HepG2 (cell line): ENCODE measurements at regions not wholly inside any gene's neighbourhood (a gene's known extent, or its start where the extent isn't known, plus 50 kb on each side); places are given as distances from the start of the nearest gene placed in this dataset.
"Not testable (repeated sequence)": the region's sequence is repeated elsewhere in the genome, so short reads cannot be mapped to it uniquely, and the experiment has no call there.

ENCODE experiments used
- ATAC-seq: fragments of 200-7000 bp; cut with Tn5 transposase; 3 replicates; pipeline ENCODE4 v1.9.1; 2020; ENCODE audit warnings: mild to moderate bottlenecking, moderate library complexity
- BruUV-seq: library from RNA; stranded (reverse); fragments of 400-500 nt; replicated peaks from 2 replicates; lab custom pipeline; 2021; lab: Mats Ljungman, UMichigan
- CTCF ChIA-PET: fragments of 300-600 bp; formaldehyde crosslinking; extraction: SDS; loops from one replicate; lab custom pipeline; 2021; ENCODE audit warnings: low total read pairs, inconsistent platforms, low intra/inter-chr PET ratio; lab: Yijun Ruan, JAX
- POLR2A ChIA-PET: fragments of 350-600 bp; sonication (Branson Sonifier 250); formaldehyde crosslinking; loops from one replicate; lab custom pipeline; 2020; ENCODE audit warnings: antibody characterized with exemption, inconsistent platforms; lab: Yijun Ruan, JAX
- DNase-seq: peaks from one replicate; pipeline ENCODE4 v3.0.0-alpha.2; 2015; ENCODE audit warnings: low spot score
- FAIRE-seq: peaks from 3 replicates; lab custom pipeline; 2011; peaks lifted over from hg19 to GRCh38; lab: Jason Lieb, UNC
- H2AFZ ChIP-seq: one replicate; pipeline ENCODE4 v1.6.1; 2011; ENCODE audit warnings: low read length, inconsistent platforms
- H3K27ac ChIP-seq: fragments of 300-600 bp; 3 replicates; pipeline ENCODE4 v1.8.0; 2011; ENCODE audit warnings: mixed run types, mild to moderate bottlenecking, mixed read lengths, low read length, inconsistent platforms; ENCODE audit not compliant: insufficient read depth; ENCODE audit errors: extremely low read length
- H3K27me3 ChIP-seq, 2 experiments: fragments of 200-600 bp in 1 of 2; 2 replicates in 1 of 2; 3 replicates in 1 of 2; pipeline versions ENCODE4 v1.6.0 to v1.8.0; 2011; ENCODE audit warnings: low read length in 2 of 2, mild to moderate bottlenecking in 2 of 2, moderate library complexity in 2 of 2, inconsistent platforms in 1 of 2; ENCODE audit not compliant: insufficient read depth in 2 of 2, control insufficient read depth in 1 of 2
- H3K36me3 ChIP-seq, 2 experiments: fragments of 200-600 bp in 1 of 2; replicated peaks in 1 of 2; 2 replicates in 1 of 2; 3 replicates in 1 of 2; pipeline versions ENCODE4 v1.5.1 to v1.8.0; 2011; ENCODE audit warnings: low read length in 2 of 2, inconsistent platforms in 1 of 2; ENCODE audit not compliant: insufficient read depth in 2 of 2, control insufficient read depth in 1 of 2
- H3K4me1 ChIP-seq: 2 replicates; pipeline ENCODE4 v1.5.1; 2012; ENCODE audit warnings: low read length, inconsistent platforms; ENCODE audit not compliant: insufficient read depth
- H3K4me2 ChIP-seq: 2 replicates; pipeline ENCODE4 v1.6.0; 2011; ENCODE audit warnings: low read depth, low read length, inconsistent platforms
- H3K4me3 ChIP-seq, 3 experiments: fragments of 200-600 bp in 1 of 3; sonication (generic), shearing (Covaris generic) in 1 of 3; replicated peaks in 1 of 3; 2 replicates each; pipeline ENCODE4 v1.5.1; 2011 to 2016; ENCODE audit warnings: low read length in 3 of 3, inconsistent platforms in 2 of 3, low read depth in 2 of 3, mild to moderate bottlenecking in 2 of 3, control low read depth in 1 of 3, mixed read lengths in 1 of 3; ENCODE audit not compliant: insufficient read depth in 1 of 3
- H3K79me2 ChIP-seq: one replicate; pipeline ENCODE4 v1.6.1; 2011; ENCODE audit warnings: low read length, inconsistent platforms; ENCODE audit not compliant: insufficient read depth
- H3K9ac ChIP-seq: 2 replicates; pipeline ENCODE4 v1.6.0; 2011; ENCODE audit warnings: mild to moderate bottlenecking, low read depth, low read length, inconsistent platforms; ENCODE audit not compliant: insufficient read depth
- H3K9me3 ChIP-seq: 2 replicates; pipeline ENCODE4 v1.5.1; 2012; ENCODE audit warnings: mild to moderate bottlenecking, low read length
- H4K20me1 ChIP-seq: 2 replicates; pipeline ENCODE4 v1.6.0; 2011; ENCODE audit warnings: inconsistent platforms, mild to moderate bottlenecking, low read length, moderate library complexity; ENCODE audit not compliant: insufficient read depth
- EZH2 ChIP-seq: conservative IDR thresholded peaks from 2 replicates; pipeline ENCODE4 v1.6.1; 2012; ENCODE audit warnings: mild to moderate bottlenecking, low read depth, low read length, moderate library complexity
- HIC2 ChIP-seq: sonication (generic); formaldehyde crosslinking; IDR thresholded peaks from 2 replicates; pipeline ENCODE4 v1.9.0; 2022; ENCODE audit warnings: low read depth, missing genetic modification reagents
- HMGA1 ChIP-seq: sonication (generic); formaldehyde crosslinking; conservative IDR thresholded peaks from 2 replicates; pipeline ENCODE4 v1.4.0; 2020; ENCODE audit warnings: missing genetic modification reagents
- MED13 ChIP-seq: sonication (generic); formaldehyde crosslinking; IDR thresholded peaks from 2 replicates; pipeline ENCODE4 v1.5.0; 2020; ENCODE audit warnings: missing genetic modification reagents
- MLLT10 ChIP-seq: sonication (generic); formaldehyde crosslinking; IDR thresholded peaks from 2 replicates; pipeline ENCODE4 v1.4.0; 2020; ENCODE audit warnings: missing genetic modification reagents
- YEATS2 ChIP-seq: sonication (generic); formaldehyde crosslinking; IDR thresholded peaks from 2 replicates; pipeline ENCODE4 v1.4.0; 2020; ENCODE audit warnings: missing genetic modification reagents, borderline replicate concordance
- ZNF543 ChIP-seq: sonication (generic); formaldehyde crosslinking; IDR thresholded peaks from 2 replicates; pipeline ENCODE4 v1.4.0; 2020; ENCODE audit warnings: mild to moderate bottlenecking, missing genetic modification reagents
- ZNF615 ChIP-seq: sonication (generic); formaldehyde crosslinking; IDR thresholded peaks from 2 replicates; pipeline ENCODE4 v1.5.0; 2020; ENCODE audit warnings: mild to moderate bottlenecking, missing genetic modification reagents, borderline replicate concordance
- ZNF724P ChIP-seq: sonication (generic); formaldehyde crosslinking; IDR thresholded peaks from 2 replicates; pipeline ENCODE4 v1.8.0; 2022; ENCODE audit warnings: missing genetic modification reagents, borderline replicate concordance
- WGBS: methylation state at CpG from one replicate; pipeline ENCODE4 v1.1.6; 2017; ENCODE audit warnings: low lambda C conversion rate; 5-methylcytosine and 5-hydroxymethylcytosine counted together
- in situ Hi-C: cut with HindIII; loops from 2 replicates; pipeline ENCODE4 v1.10.0; 2017; ENCODE audit warnings: low pct_unique_long_range_greater_than_20kb; ENCODE audit not compliant: extremely low pct_ligation_motif_present
- intact Hi-C: fragments of 100-400 bp; cut with micrococcal nuclease; formaldehyde crosslinking; loops from one replicate; pipeline ENCODE4 v1.10.0; 2022; ENCODE audit not compliant: unreplicated experiment
- TF ChIP-seq, protein P1 (sequence below): sonication (generic); formaldehyde crosslinking; IDR thresholded peaks from 2 replicates; pipeline ENCODE4 v1.5.0; 2020; ENCODE audit warnings: missing genetic modification reagents, mild to moderate bottlenecking, borderline replicate concordance
- TF ChIP-seq, protein P2 (sequence below), 2 experiments: sonication (generic) in 1 of 2; formaldehyde crosslinking in 1 of 2; IDR thresholded peaks; 2 replicates each; pipeline versions ENCODE4 v1.4.0 to v1.6.1; 2018 to 2020; ENCODE audit warnings: missing genetic modification reagents in 2 of 2, borderline replicate concordance in 1 of 2, low read depth in 1 of 2, mild to moderate bottlenecking in 1 of 2, missing biosample characterization in 1 of 2
- TF ChIP-seq, protein P3 (sequence below): sonication (generic); formaldehyde crosslinking; IDR thresholded peaks from 2 replicates; pipeline ENCODE4 v1.5.1; 2020; ENCODE audit warnings: mild to moderate bottlenecking, missing genetic modification reagents, moderate library complexity

- H4K20me1 ChIP-seq = no peaks in the 10 kb centered on the region
- H3K27ac ChIP-seq = no peak overlapping the region
- H3K4me1 ChIP-seq = no peaks in the 10 kb centered on the region
- ChIA-PET CTCF (no interaction called here), POLR2A (no interaction called here)
- TF ChIP-seq, protein P1, sequence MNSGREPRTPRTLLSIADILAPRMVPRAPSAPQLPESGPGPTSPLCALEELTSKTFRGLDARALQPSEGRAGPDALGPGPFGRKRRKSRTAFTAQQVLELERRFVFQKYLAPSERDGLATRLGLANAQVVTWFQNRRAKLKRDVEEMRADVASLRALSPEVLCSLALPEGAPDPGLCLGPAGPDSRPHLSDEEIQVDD (CRISPR knock-in tag) = no peak
- TF ChIP-seq MLLT10 (CRISPR knock-in tag) = no peak
- no peak for TF ChIP-seq ZNF724P (CRISPR knock-in tag)
- TF ChIP-seq MED13 = no peak
- TF ChIP-seq HMGA1 (CRISPR knock-in tag) = no peak
- TF ChIP-seq EZH2 = no peak
- TF ChIP-seq YEATS2 (CRISPR knock-in tag) = no peak
- TF ChIP-seq, protein P2, sequence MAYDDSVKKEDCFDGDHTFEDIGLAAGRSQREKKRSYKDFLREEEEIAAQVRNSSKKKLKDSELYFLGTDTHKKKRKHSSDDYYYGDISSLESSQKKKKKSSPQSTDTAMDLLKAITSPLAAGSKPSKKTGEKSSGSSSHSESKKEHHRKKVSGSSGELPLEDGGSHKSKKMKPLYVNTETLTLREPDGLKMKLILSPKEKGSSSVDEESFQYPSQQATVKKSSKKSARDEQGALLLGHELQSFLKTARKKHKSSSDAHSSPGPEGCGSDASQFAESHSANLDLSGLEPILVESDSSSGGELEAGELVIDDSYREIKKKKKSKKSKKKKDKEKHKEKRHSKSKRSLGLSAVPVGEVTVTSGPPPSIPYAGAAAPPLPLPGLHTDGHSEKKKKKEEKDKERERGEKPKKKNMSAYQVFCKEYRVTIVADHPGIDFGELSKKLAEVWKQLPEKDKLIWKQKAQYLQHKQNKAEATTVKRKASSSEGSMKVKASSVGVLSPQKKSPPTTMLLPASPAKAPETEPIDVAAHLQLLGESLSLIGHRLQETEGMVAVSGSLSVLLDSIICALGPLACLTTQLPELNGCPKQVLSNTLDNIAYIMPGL (CRISPR knock-in tag; IDR thresholded peaks at IDR 0.05; ENCODE audit: borderline replicate concordance in 1 of 2, low read depth in 1 of 2) = no peak
- TF ChIP-seq, protein P3, sequence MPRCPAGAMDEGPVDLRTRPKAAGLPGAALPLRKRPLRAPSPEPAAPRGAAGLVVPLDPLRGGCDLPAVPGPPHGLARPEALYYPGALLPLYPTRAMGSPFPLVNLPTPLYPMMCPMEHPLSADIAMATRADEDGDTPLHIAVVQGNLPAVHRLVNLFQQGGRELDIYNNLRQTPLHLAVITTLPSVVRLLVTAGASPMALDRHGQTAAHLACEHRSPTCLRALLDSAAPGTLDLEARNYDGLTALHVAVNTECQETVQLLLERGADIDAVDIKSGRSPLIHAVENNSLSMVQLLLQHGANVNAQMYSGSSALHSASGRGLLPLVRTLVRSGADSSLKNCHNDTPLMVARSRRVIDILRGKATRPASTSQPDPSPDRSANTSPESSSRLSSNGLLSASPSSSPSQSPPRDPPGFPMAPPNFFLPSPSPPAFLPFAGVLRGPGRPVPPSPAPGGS (CRISPR knock-in tag) = no peak
- no peak for TF ChIP-seq HIC2 (CRISPR knock-in tag)
- no peak for TF ChIP-seq ZNF543 (CRISPR knock-in tag)
- TF ChIP-seq ZNF615 (CRISPR knock-in tag) = no peak
- intact Hi-C loops = no loop called here
- BruUV-seq = no TSS peak
- DNase-seq (no peak), FAIRE-seq (no peak), ATAC-seq (no peak)
- H3K4me3 ChIP-seq = no peak overlapping the region
- H3K36me3 ChIP-seq = no peaks in the 10 kb centered on the region
- in situ Hi-C loops = no loop called here
- H2AFZ ChIP-seq = no peak overlapping the region
- H3K27me3 ChIP-seq = no peaks in the 10 kb centered on the region
- H3K79me2 ChIP-seq = no peaks in the 10 kb centered on the region
- H3K9me3 ChIP-seq = peaks cover 41% of the 10 kb centered on the region
- no peak overlapping the region for H3K9ac ChIP-seq
- no peak overlapping the region for H3K4me2 ChIP-seq
These were observed 559.8 kb downstream of the HINT1 start for GRCh38 chr5:130605234-130605633.

- H4K20me1 ChIP-seq, ATAC-seq, H3K27ac ChIP-seq, H2AFZ ChIP-seq, H3K27me3 ChIP-seq, in situ Hi-C loops, H3K4me3 ChIP-seq, H3K9ac ChIP-seq, BruUV-seq, CTCF ChIA-PET, FAIRE-seq, H3K4me1 ChIP-seq, DNase-seq, H3K4me2 ChIP-seq, POLR2A ChIA-PET, H3K79me2 ChIP-seq, H3K36me3 ChIP-seq, intact Hi-C loops: not testable (repeated sequence)
- 73% methylated on average over 25 of the region's 25 CpGs for WGBS
- H3K9me3 ChIP-seq = peaks cover 61% of the 10 kb centered on the region
These were observed 568.4 kb downstream of the HINT1 start for GRCh38 chr5:130596647-130597046.
